SK-N-SH treated with all-trans-retinoic acid at 6 μM for 48 hours (cell line): ENCODE measurements at regions not wholly inside any gene's neighbourhood (a gene's known extent, or its start where the extent isn't known, plus 50 kb on each side); places are given as distances from the start of the nearest gene placed in this dataset.

Experiments used
- ARNTL ChIP-seq: fragments of 450-650 bp; formaldehyde crosslinking; IDR thresholded peaks from 2 replicates; pipeline ENCODE4 v1.5.0; 2020; ENCODE audit warnings: low read depth, mild to moderate bottlenecking, moderate library complexity, borderline replicate concordance
- CSDC2 ChIP-seq: fragments of 250-450 bp; sonication (Bioruptor Pico); IDR thresholded peaks from 2 replicates; pipeline ENCODE4 v1.5.0; 2020; ENCODE audit warnings: mild to moderate bottlenecking, moderate library complexity
- ESRRG ChIP-seq: fragments of 250-450 bp; sonication (Bioruptor Pico); IDR thresholded peaks from 2 replicates; pipeline ENCODE4 v1.6.1; 2021; ENCODE audit warnings: mild to moderate bottlenecking
- ISL1 ChIP-seq: fragments of 250-450 bp; sonication (Bioruptor Pico); IDR thresholded peaks from 2 replicates; pipeline ENCODE4 v2.1.2; 2022; ENCODE audit warnings: mild to moderate bottlenecking, moderate library complexity
- PPARA ChIP-seq: fragments of 250-450 bp; sonication (Bioruptor Pico); IDR thresholded peaks from 2 replicates; pipeline ENCODE4 v1.5.0; 2020; ENCODE audit warnings: mild to moderate bottlenecking, borderline replicate concordance
- SNAI2 ChIP-seq: fragments of 250-450 bp; sonication (Bioruptor Pico); IDR thresholded peaks from 2 replicates; pipeline ENCODE4 v1.5.0; 2020; ENCODE audit warnings: mild to moderate bottlenecking, moderate library complexity
- ZC3H10 ChIP-seq: fragments of 250-450 bp; sonication (Bioruptor Pico); IDR thresholded peaks from 2 replicates; pipeline ENCODE4 v1.5.1; 2021; ENCODE audit warnings: mild to moderate bottlenecking, moderate library complexity
- ZFP3 ChIP-seq: fragments of 250-450 bp; sonication (Bioruptor Pico); IDR thresholded peaks from 2 replicates; pipeline ENCODE4 v1.5.0; 2020; ENCODE audit warnings: mild to moderate bottlenecking, moderate library complexity
- ZFP30 ChIP-seq: fragments of 450-650 bp; formaldehyde crosslinking; IDR thresholded peaks from 2 replicates; pipeline ENCODE4 v1.5.0; 2022; ENCODE audit warnings: mild to moderate bottlenecking, moderate library complexity
- ZNF70 ChIP-seq: fragments of 450-650 bp; formaldehyde crosslinking; IDR thresholded peaks from 2 replicates; pipeline ENCODE4 v1.5.0; 2020; ENCODE audit warnings: mild to moderate bottlenecking, moderate library complexity
- TF ChIP-seq, protein P1 (sequence below): fragments of 250-450 bp; sonication (Bioruptor Pico); IDR thresholded peaks from 2 replicates; pipeline ENCODE4 v1.8.0; 2020; ENCODE audit warnings: mild to moderate bottlenecking, moderate library complexity, borderline replicate concordance
- TF ChIP-seq, protein P2 (sequence below): fragments of 250-450 bp; sonication (Bioruptor Pico); IDR thresholded peaks from 2 replicates; pipeline ENCODE4 v1.5.1; 2021; ENCODE audit warnings: mild to moderate bottlenecking, moderate library complexity

DNA sequence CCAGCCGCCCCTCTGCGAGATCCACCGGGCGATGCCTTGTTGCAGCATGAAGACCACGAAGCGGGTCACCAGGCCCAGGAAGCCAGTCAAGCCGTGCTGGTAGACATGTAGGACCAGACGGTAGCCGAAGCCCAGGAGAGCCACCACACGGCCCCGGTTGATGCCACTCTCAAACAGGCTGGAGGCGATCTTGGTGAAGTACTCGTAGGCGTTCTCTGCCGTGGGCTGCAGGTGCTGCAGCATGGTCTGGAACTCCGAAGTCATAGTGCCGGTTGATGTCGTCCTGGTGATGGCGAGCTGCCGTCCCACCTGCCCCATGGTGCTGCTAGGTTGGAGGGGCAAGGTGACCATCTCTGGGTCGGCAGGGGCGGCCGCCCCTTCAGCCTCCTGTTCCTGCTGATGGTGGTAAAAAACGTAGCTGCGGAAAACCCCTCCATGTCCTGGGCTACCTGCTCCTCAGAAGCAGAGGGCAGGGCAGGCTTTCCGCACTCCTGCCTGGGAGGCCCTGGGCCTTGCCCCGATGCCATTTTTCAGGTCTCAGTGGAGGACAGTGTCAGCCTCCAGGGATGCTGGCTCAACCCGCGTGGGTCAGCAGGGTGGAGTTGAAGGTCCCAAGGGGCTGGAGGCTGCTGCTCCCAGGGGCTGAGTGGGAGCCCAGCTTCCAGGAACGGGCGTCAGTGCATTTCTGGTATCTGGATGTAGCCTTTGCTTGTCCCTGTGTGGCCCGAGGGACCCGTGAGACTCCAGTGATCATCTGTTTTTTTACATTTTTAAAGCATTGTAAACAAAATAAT, 98.7 kb downstream of the ADAMTS15 start:
- TF ChIP-seq, protein P1, sequence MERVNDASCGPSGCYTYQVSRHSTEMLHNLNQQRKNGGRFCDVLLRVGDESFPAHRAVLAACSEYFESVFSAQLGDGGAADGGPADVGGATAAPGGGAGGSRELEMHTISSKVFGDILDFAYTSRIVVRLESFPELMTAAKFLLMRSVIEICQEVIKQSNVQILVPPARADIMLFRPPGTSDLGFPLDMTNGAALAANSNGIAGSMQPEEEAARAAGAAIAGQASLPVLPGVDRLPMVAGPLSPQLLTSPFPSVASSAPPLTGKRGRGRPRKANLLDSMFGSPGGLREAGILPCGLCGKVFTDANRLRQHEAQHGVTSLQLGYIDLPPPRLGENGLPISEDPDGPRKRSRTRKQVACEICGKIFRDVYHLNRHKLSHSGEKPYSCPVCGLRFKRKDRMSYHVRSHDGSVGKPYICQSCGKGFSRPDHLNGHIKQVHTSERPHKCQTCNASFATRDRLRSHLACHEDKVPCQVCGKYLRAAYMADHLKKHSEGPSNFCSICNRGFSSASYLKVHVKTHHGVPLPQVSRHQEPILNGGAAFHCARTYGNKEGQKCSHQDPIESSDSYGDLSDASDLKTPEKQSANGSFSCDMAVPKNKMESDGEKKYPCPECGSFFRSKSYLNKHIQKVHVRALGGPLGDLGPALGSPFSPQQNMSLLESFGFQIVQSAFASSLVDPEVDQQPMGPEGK (CRISPR knock-in tag): no peak
- no peak for TF ChIP-seq PPARA (CRISPR knock-in tag)
- no peak for TF ChIP-seq ZC3H10 (CRISPR knock-in tag)
- TF ChIP-seq ISL1 (CRISPR knock-in tag): no peak
- TF ChIP-seq CSDC2: no peak
- no peak for TF ChIP-seq SNAI2 (CRISPR knock-in tag)
- no peak for TF ChIP-seq ESRRG (CRISPR knock-in tag)
- no peak for TF ChIP-seq ARNTL
- TF ChIP-seq ZFP30: no peak
- no peak for TF ChIP-seq ZFP3 (CRISPR knock-in tag)
- no peak for TF ChIP-seq ZNF70 (CRISPR knock-in tag)
- TF ChIP-seq, protein P2, sequence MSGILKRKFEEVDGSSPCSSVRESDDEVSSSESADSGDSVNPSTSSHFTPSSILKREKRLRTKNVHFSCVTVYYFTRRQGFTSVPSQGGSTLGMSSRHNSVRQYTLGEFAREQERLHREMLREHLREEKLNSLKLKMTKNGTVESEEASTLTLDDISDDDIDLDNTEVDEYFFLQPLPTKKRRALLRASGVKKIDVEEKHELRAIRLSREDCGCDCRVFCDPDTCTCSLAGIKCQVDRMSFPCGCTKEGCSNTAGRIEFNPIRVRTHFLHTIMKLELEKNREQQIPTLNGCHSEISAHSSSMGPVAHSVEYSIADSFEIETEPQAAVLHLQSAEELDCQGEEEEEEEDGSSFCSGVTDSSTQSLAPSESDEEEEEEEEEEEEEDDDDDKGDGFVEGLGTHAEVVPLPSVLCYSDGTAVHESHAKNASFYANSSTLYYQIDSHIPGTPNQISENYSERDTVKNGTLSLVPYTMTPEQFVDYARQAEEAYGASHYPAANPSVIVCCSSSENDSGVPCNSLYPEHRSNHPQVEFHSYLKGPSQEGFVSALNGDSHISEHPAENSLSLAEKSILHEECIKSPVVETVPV: no peak
